ENCODE measurements at regions not wholly inside any gene's neighbourhood (a gene's known extent, or its start where the extent isn't known, plus 50 kb on each side); places are given as distances from the start of the nearest gene placed in this dataset.

GRCh38 chr18:21162786-21163185 lies 51.2 kb upstream of the ROCK1 start:
- no peaks in the 10 kb centered on the region for H3K36me3 ChIP-seq
- no peaks in the 10 kb centered on the region for H3K4me1 ChIP-seq
- intact Hi-C loops (cut with DNase I; ENCODE audit: low total_unique reads): no loop called here
- no peak for DNase-seq (ENCODE audit: low spot score in 2 of 2)
- TF ChIP-seq POLR2A (IDR thresholded peaks at IDR 0.05) (no peak), POLR2AphosphoS5 (IDR thresholded peaks at IDR 0.05) (no peak), CTCF (IDR thresholded peaks at IDR 0.05) (no peak)
- H3K4me3 ChIP-seq: no peak overlapping the region
- peaks cover 0 to 1% of the 10 kb centered on the region in 2 donors for H3K9me3 ChIP-seq
- no peak overlapping the region for H3K27ac ChIP-seq
- no peaks in the 10 kb centered on the region for H3K27me3 ChIP-seq

GRCh38 chr18:21163647-21164547 lies 52.3 kb upstream of the ROCK1 start:
- DNase-seq (ENCODE audit: low spot score in 2 of 2): no peak
- Histone ChIP-seq H3K9me3 (no peaks in the 10 kb centered on the region), H3K4me1 (no peaks in the 10 kb centered on the region), H3K27me3 (no peaks in the 10 kb centered on the region), H3K36me3 (no peaks in the 10 kb centered on the region), H3K27ac (peak overlapping the region in 1 of 2 donors; percentile 32), H3K4me3 (no peak overlapping the region)
- intact Hi-C loops (cut with DNase I; ENCODE audit: low total_unique reads): no loop called here
- no peak for TF ChIP-seq POLR2A (IDR thresholded peaks at IDR 0.05)
- TF ChIP-seq CTCF (IDR thresholded peaks at IDR 0.05): no peak
- no peak for TF ChIP-seq POLR2AphosphoS5 (IDR thresholded peaks at IDR 0.05)

GRCh38 chr18:21164548-21165095 lies 53.0 kb upstream of the ROCK1 start:
- DNase-seq (ENCODE audit: low spot score in 2 of 2): no peak
- TF ChIP-seq CTCF (IDR thresholded peaks at IDR 0.05) (no peak), POLR2A (IDR thresholded peaks at IDR 0.05) (no peak), POLR2AphosphoS5 (IDR thresholded peaks at IDR 0.05) (no peak)
- intact Hi-C loops (cut with DNase I; ENCODE audit: low total_unique reads): no loop called here
- no peaks in the 10 kb centered on the region for H3K36me3 ChIP-seq
- no peaks in the 10 kb centered on the region for H3K9me3 ChIP-seq
- H3K27me3 ChIP-seq: no peaks in the 10 kb centered on the region
- no peaks in the 10 kb centered on the region for H3K4me1 ChIP-seq
- no peak overlapping the region for H3K4me3 ChIP-seq
- peak overlapping the region in 1 of 2 donors; percentile 32 for H3K27ac ChIP-seq

GRCh38 chr18:21167641-21168377 lies 56.2 kb upstream of the ROCK1 start:
- no peaks in the 10 kb centered on the region for H3K27me3 ChIP-seq
- no peaks in the 10 kb centered on the region for H3K4me1 ChIP-seq
- DNase-seq (ENCODE audit: low spot score in 2 of 2): no peak
- intact Hi-C loops (cut with DNase I; ENCODE audit: low total_unique reads): no loop called here
- TF ChIP-seq CTCF (IDR thresholded peaks at IDR 0.05): no peak
- no peak for TF ChIP-seq POLR2AphosphoS5 (IDR thresholded peaks at IDR 0.05)
- TF ChIP-seq POLR2A (IDR thresholded peaks at IDR 0.05): no peak
- no peak overlapping the region for H3K4me3 ChIP-seq
- no peaks in the 10 kb centered on the region for H3K36me3 ChIP-seq
- H3K27ac ChIP-seq: no peak overlapping the region
- no peaks in the 10 kb centered on the region for H3K9me3 ChIP-seq

GRCh38 chr18:21168880-21169279 lies 57.3 kb upstream of the ROCK1 start:
- Histone ChIP-seq H3K27ac (no peak overlapping the region), H3K27me3 (no peaks in the 10 kb centered on the region), H3K4me3 (no peak overlapping the region), H3K9me3 (no peaks in the 10 kb centered on the region), H3K36me3 (no peaks in the 10 kb centered on the region), H3K4me1 (no peaks in the 10 kb centered on the region)
- no peak for DNase-seq (ENCODE audit: low spot score in 2 of 2)
- TF ChIP-seq POLR2A (IDR thresholded peaks at IDR 0.05): no peak
- no peak for TF ChIP-seq CTCF (IDR thresholded peaks at IDR 0.05)
- no peak for TF ChIP-seq POLR2AphosphoS5 (IDR thresholded peaks at IDR 0.05)
- intact Hi-C loops (cut with DNase I; ENCODE audit: low total_unique reads): no loop called here
